ENCODE measurements at regions not wholly inside any gene's neighbourhood (a gene's known extent, or its start where the extent isn't known, plus 50 kb on each side); places are given as distances from the start of the nearest gene placed in this dataset.

DNA sequence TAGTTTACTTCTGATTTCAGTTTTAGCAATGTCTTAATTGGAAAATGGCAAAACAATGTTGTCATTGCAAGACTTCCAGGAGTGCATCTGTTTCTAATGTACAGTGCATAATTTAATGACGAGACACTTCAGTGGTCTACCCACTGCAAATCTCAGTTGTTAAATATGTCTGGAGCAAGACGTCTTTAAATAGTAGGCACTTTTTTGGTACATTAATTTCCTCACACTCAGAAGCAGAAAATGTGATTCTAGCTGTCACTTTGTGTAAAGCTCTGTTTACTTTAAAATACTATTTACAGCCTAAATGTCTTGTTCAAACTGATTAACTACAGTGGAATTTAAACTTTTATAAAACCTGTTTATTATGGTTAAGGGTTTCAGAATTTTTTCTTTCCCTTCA lies 815.5 kb downstream of the TLE1 start:
- no peak overlapping the region for H3K4me3 Mint-ChIP-seq (ENCODE audit: unreplicated experiment)

GRCh38 chr9:80871596-80871995 lies 817.8 kb downstream of the TLE1 start:
- ChIA-PET POLR2A (interaction anchor here (0.7 kb wide), 1 partner anchor 652 kb away, joined by 3 read pairs; no protein-coding TSS in a partner anchor), CTCF (no interaction called here)
- no peaks in the 10 kb centered on the region for H3K27me3 Mint-ChIP-seq (ENCODE audit: insufficient read depth, unreplicated experiment)
- no TSS peak for BruUV-seq (replicated peaks)
- DNase-seq (ENCODE audit: unreplicated experiment): no peak
- no peak overlapping the region for H3K27ac Mint-ChIP-seq (ENCODE audit: low read depth, unreplicated experiment)
- H3K4me1 Mint-ChIP-seq (ENCODE audit: insufficient read depth, unreplicated experiment): peaks cover 6% of the 10 kb centered on the region
- no peak overlapping the region for H3K4me3 Mint-ChIP-seq (ENCODE audit: unreplicated experiment)
- peaks cover 19% of the 10 kb centered on the region for H3K9me3 Mint-ChIP-seq (ENCODE audit: unreplicated experiment)
- intact Hi-C loops (cut with micrococcal nuclease): no loop called here
- H3K36me3 Mint-ChIP-seq (ENCODE audit: insufficient read depth, unreplicated experiment): no peaks in the 10 kb centered on the region
- TF ChIP-seq CTCF (IDR thresholded peaks at IDR 0.05; ENCODE audit: unreplicated experiment): no peak

More for the DNA sequence above, 815.5 kb downstream of the TLE1 start:
- H3K36me3 Mint-ChIP-seq (ENCODE audit: insufficient read depth, unreplicated experiment): no peaks in the 10 kb centered on the region
- no peak for TF ChIP-seq CTCF (IDR thresholded peaks at IDR 0.05; ENCODE audit: unreplicated experiment)
- CTCF ChIA-PET: interaction anchor here (0.6 kb wide), 1 partner anchor 85 kb away, joined by 3 read pairs; no protein-coding TSS in a partner anchor
- H3K27ac Mint-ChIP-seq (ENCODE audit: low read depth, unreplicated experiment): no peak overlapping the region
- no peaks in the 10 kb centered on the region for H3K4me1 Mint-ChIP-seq (ENCODE audit: insufficient read depth, unreplicated experiment)
- no TSS peak for BruUV-seq (replicated peaks)
- POLR2A ChIA-PET: no interaction called here
- intact Hi-C loops (cut with micrococcal nuclease): no loop called here
- peaks cover 8% of the 10 kb centered on the region for H3K9me3 Mint-ChIP-seq (ENCODE audit: unreplicated experiment)
- no peak for DNase-seq (ENCODE audit: unreplicated experiment)
- no peaks in the 10 kb centered on the region for H3K27me3 Mint-ChIP-seq (ENCODE audit: insufficient read depth, unreplicated experiment)

- Mint-ChIP-seq H3K36me3 (ENCODE audit: insufficient read depth, unreplicated experiment) (no peaks in the 10 kb centered on the region), H3K9me3 (ENCODE audit: unreplicated experiment) (peaks cover 15% of the 10 kb centered on the region), H3K27me3 (ENCODE audit: insufficient read depth, unreplicated experiment) (no peaks in the 10 kb centered on the region), H3K4me1 (ENCODE audit: insufficient read depth, unreplicated experiment) (peaks cover 6% of the 10 kb centered on the region), H3K27ac (ENCODE audit: low read depth, unreplicated experiment) (peak overlapping the region; percentile 2), H3K4me3 (ENCODE audit: unreplicated experiment) (no peak overlapping the region)
- BruUV-seq (replicated peaks): no TSS peak
- peak; percentile 31 for DNase-seq (ENCODE audit: unreplicated experiment)
- POLR2A ChIA-PET: no interaction called here
- CTCF ChIA-PET: interaction anchor here (0.7 kb wide), 1 partner anchor 1929 kb away, joined by 3 read pairs; no protein-coding TSS in a partner anchor
- intact Hi-C loops (cut with micrococcal nuclease): no loop called here
- no peak for TF ChIP-seq CTCF (IDR thresholded peaks at IDR 0.05; ENCODE audit: unreplicated experiment)
Measured at GRCh38 chr9:80867731-80868130, 821.6 kb downstream of the TLE1 start.

DNA sequence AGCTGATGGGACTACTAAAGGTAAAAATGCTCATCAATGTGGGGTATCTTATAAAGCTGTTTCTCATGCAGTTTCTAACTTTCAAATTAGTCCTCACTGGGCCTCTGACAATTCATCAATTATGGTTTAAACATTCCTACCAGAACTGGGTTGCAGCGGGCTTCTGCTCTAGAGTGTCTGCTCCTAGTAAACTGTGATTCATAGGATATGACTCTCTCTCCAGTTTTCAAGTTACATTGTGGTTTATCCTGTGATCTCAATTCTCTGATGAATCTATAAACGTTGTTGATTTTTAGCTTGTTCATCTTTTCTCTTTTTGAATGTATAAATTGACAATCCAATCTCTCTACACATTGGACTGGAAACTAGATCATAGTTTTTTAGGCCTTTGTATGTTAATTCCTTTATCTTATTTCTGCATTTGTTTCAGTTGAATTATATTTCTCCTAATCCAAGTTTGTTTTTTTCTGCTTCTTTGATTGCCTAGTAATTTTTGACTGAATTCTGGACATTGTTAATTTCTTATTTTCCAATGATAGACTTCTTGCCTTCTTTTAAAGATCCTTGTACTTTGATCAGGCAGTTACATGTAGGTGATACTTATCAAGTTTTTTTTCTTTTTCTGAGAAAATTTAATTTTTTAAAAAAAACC lies 822.6 kb downstream of the TLE1 start:
- Mint-ChIP-seq H3K4me3 (ENCODE audit: unreplicated experiment) (no peak overlapping the region), H3K36me3 (ENCODE audit: insufficient read depth, unreplicated experiment) (no peaks in the 10 kb centered on the region), H3K27ac (ENCODE audit: low read depth, unreplicated experiment) (no peak overlapping the region), H3K27me3 (ENCODE audit: insufficient read depth, unreplicated experiment) (no peaks in the 10 kb centered on the region), H3K9me3 (ENCODE audit: unreplicated experiment) (peaks cover 15% of the 10 kb centered on the region), H3K4me1 (ENCODE audit: insufficient read depth, unreplicated experiment) (peaks cover 6% of the 10 kb centered on the region)
- DNase-seq (ENCODE audit: unreplicated experiment): no peak
- no TSS peak for BruUV-seq (replicated peaks)
- ChIA-PET CTCF (no interaction called here), POLR2A (no interaction called here)
- intact Hi-C loops (cut with micrococcal nuclease): no loop called here
- TF ChIP-seq CTCF (IDR thresholded peaks at IDR 0.05; ENCODE audit: unreplicated experiment): no peak

All from MCF 10A (cell line).